ENCODE measurements at regions not wholly inside any gene's neighbourhood (a gene's known extent, or its start where the extent isn't known, plus 50 kb on each side); places are given as distances from the start of the nearest gene placed in this dataset.

- no peak for DNase-seq
Measured at GRCh38 chrX:45980726-45981125, 564.5 kb downstream of the ZNF674 start.

GRCh38 chrX:45975633-45976032 lies 569.6 kb downstream of the ZNF674 start:
- no peak for DNase-seq

GRCh38 chrX:45972636-45973035 lies 572.6 kb downstream of the ZNF674 start:
- DNase-seq: no peak

- no peak for DNase-seq
Measured at GRCh38 chrX:45959567-45959966, 585.7 kb downstream of the ZNF674 start.

GRCh38 chrX:45956191-45956870 lies 588.9 kb downstream of the ZNF674 start:
- no peak for DNase-seq

- no peak for DNase-seq
Measured at GRCh38 chrX:45955661-45956060, 589.6 kb downstream of the ZNF674 start.

- no peak for DNase-seq
Measured at GRCh38 chrX:45954026-45954425, 591.2 kb downstream of the ZNF674 start.

- no peak for DNase-seq
Measured at GRCh38 chrX:45952030-45952429, 593.2 kb downstream of the ZNF674 start.

GRCh38 chrX:45935408-45935807 lies 609.8 kb downstream of the ZNF674 start:
- DNase-seq: no peak

GRCh38 chrX:45912316-45912715 lies 632.9 kb downstream of the ZNF674 start:
- no peak for DNase-seq

- no peak for DNase-seq
Measured at GRCh38 chrX:45907786-45908185, 637.4 kb downstream of the ZNF674 start.

GRCh38 chrX:45903781-45904201 lies 641.4 kb downstream of the ZNF674 start:
- DNase-seq: no peak

GRCh38 chrX:45900766-45901615 lies 644.2 kb downstream of the ZNF674 start:
- DNase-seq: no peak

GRCh38 chrX:45894864-45895645 lies 650.2 kb downstream of the ZNF674 start:
- no peak for DNase-seq

- no peak for DNase-seq
Measured at GRCh38 chrX:45889471-45889870, 655.8 kb downstream of the ZNF674 start.

- no peak for DNase-seq
Measured at GRCh38 chrX:45888518-45888917, 656.7 kb downstream of the ZNF674 start.

GRCh38 chrX:45885931-45886330 lies 659.3 kb downstream of the ZNF674 start:
- no peak for DNase-seq

- no peak for DNase-seq
Measured at GRCh38 chrX:45879512-45879911, 665.7 kb downstream of the ZNF674 start.

- no peak for DNase-seq
Measured at GRCh38 chrX:45876206-45876605, 669.0 kb downstream of the ZNF674 start.

- no peak for DNase-seq
Measured at GRCh38 chrX:45873781-45874180, 671.4 kb downstream of the ZNF674 start.

- no peak for DNase-seq
Measured at GRCh38 chrX:45872480-45872879, 671.8 kb upstream of the DIPK2B start.

- no peak for DNase-seq
Measured at GRCh38 chrX:45868425-45868824, 667.7 kb upstream of the DIPK2B start.

- DNase-seq: no peak
Measured at GRCh38 chrX:45862801-45863200, 662.1 kb upstream of the DIPK2B start.

GRCh38 chrX:45860450-45860849 lies 659.8 kb upstream of the DIPK2B start:
- no peak for DNase-seq

All from CD4-positive, alpha-beta T cell treated with Interleukin-15 for 1 hour (primary cell).